ENCODE measurements at regions not wholly inside any gene's neighbourhood (a gene's known extent, or its start where the extent isn't known, plus 50 kb on each side); places are given as distances from the start of the nearest gene placed in this dataset.

- H3K27me3 ChIP-seq (ENCODE audit: control insufficient read depth, insufficient read depth, low read length, poor library complexity, severe bottlenecking), result no peaks in the 10 kb centered on the region
- no peaks in the 10 kb centered on the region for H3K36me3 ChIP-seq (ENCODE audit: control insufficient read depth, insufficient read depth, low read length)
- peaks cover 2% of the 10 kb centered on the region for H3K9me3 ChIP-seq (ENCODE audit: control insufficient read depth, low read length)
- H3K4me3 ChIP-seq (ENCODE audit: insufficient read depth, low read depth, low read length), result no peak overlapping the region
- no peak overlapping the region for H3K27ac ChIP-seq (ENCODE audit: insufficient read depth, low read depth, low read length, poor library complexity, severe bottlenecking)
- 87 to 92% methylated on average over 2 to 3 of the region's 3 CpGs for WGBS, 2 experiments
- H3K4me1 ChIP-seq (ENCODE audit: control insufficient read depth, insufficient read depth, low read length), result peaks cover 11% of the 10 kb centered on the region
These were observed 784.5 kb upstream of the NEGR1 start for GRCh38 chr1:73066866-73067265.

GRCh38 chr1:73065339-73066041 lies 783.2 kb upstream of the NEGR1 start:
- peaks cover 11% of the 10 kb centered on the region for H3K4me1 ChIP-seq (ENCODE audit: control insufficient read depth, insufficient read depth, low read length)
- H3K27me3 ChIP-seq (ENCODE audit: control insufficient read depth, insufficient read depth, low read length, poor library complexity, severe bottlenecking), result no peaks in the 10 kb centered on the region
- H3K9me3 ChIP-seq (ENCODE audit: control insufficient read depth, low read length), result peaks cover 2% of the 10 kb centered on the region
- WGBS, 2 experiments, result 22 to 32% methylated on average over 8 to 9 of the region's 9 CpGs
- H3K36me3 ChIP-seq (ENCODE audit: control insufficient read depth, insufficient read depth, low read length), result no peaks in the 10 kb centered on the region
- H3K27ac ChIP-seq (ENCODE audit: insufficient read depth, low read depth, low read length, poor library complexity, severe bottlenecking), result peak overlapping the region; percentile 76
- no peak overlapping the region for H3K4me3 ChIP-seq (ENCODE audit: insufficient read depth, low read depth, low read length)

- H3K9me3 ChIP-seq (ENCODE audit: control insufficient read depth, low read length), result no peaks in the 10 kb centered on the region
- no peak overlapping the region for H3K4me3 ChIP-seq (ENCODE audit: insufficient read depth, low read depth, low read length)
- H3K27ac ChIP-seq (ENCODE audit: insufficient read depth, low read depth, low read length, poor library complexity, severe bottlenecking), result no peak overlapping the region
- H3K4me1 ChIP-seq (ENCODE audit: control insufficient read depth, insufficient read depth, low read length), result no peaks in the 10 kb centered on the region
- H3K27me3 ChIP-seq (ENCODE audit: control insufficient read depth, insufficient read depth, low read length, poor library complexity, severe bottlenecking), result no peaks in the 10 kb centered on the region
- WGBS, 2 experiments, result 86 to 100% methylated on average over 1 of the region's 1 CpG
- no peaks in the 10 kb centered on the region for H3K36me3 ChIP-seq (ENCODE audit: control insufficient read depth, insufficient read depth, low read length)
These were observed 774.5 kb upstream of the NEGR1 start for GRCh38 chr1:73056826-73057225.

- 96 to 98% methylated on average over 4 of the region's 4 CpGs for WGBS, 2 experiments
- Histone ChIP-seq H3K27ac (ENCODE audit: insufficient read depth, low read depth, low read length, poor library complexity, severe bottlenecking) (no peak overlapping the region), H3K36me3 (ENCODE audit: control insufficient read depth, insufficient read depth, low read length) (no peaks in the 10 kb centered on the region), H3K4me3 (ENCODE audit: insufficient read depth, low read depth, low read length) (no peak overlapping the region), H3K4me1 (ENCODE audit: control insufficient read depth, insufficient read depth, low read length) (no peaks in the 10 kb centered on the region), H3K9me3 (ENCODE audit: control insufficient read depth, low read length) (no peaks in the 10 kb centered on the region), H3K27me3 (ENCODE audit: control insufficient read depth, insufficient read depth, low read length, poor library complexity, severe bottlenecking) (no peaks in the 10 kb centered on the region)
These were observed 762.1 kb upstream of the NEGR1 start for GRCh38 chr1:73044241-73045036.

- Histone ChIP-seq H3K4me3 (ENCODE audit: insufficient read depth, low read depth, low read length) (no peak overlapping the region), H3K9me3 (ENCODE audit: control insufficient read depth, low read length) (no peaks in the 10 kb centered on the region), H3K27ac (ENCODE audit: insufficient read depth, low read depth, low read length, poor library complexity, severe bottlenecking) (no peak overlapping the region), H3K36me3 (ENCODE audit: control insufficient read depth, insufficient read depth, low read length) (no peaks in the 10 kb centered on the region), H3K4me1 (ENCODE audit: control insufficient read depth, insufficient read depth, low read length) (no peaks in the 10 kb centered on the region), H3K27me3 (ENCODE audit: control insufficient read depth, insufficient read depth, low read length, poor library complexity, severe bottlenecking) (no peaks in the 10 kb centered on the region)
- 100% methylated on average over 1 of the region's 1 CpG; no CpG with 5 or more reads in 1 of the 2 experiments for WGBS, 2 experiments
These were observed 760.1 kb upstream of the NEGR1 start for GRCh38 chr1:73042403-73042802.

- H3K27me3 ChIP-seq (ENCODE audit: control insufficient read depth, insufficient read depth, low read length, poor library complexity, severe bottlenecking), result no peaks in the 10 kb centered on the region
- no peaks in the 10 kb centered on the region for H3K4me1 ChIP-seq (ENCODE audit: control insufficient read depth, insufficient read depth, low read length)
- H3K4me3 ChIP-seq (ENCODE audit: insufficient read depth, low read depth, low read length), result no peak overlapping the region
- 100% methylated on average over 1 of the region's 1 CpG; no CpG with 5 or more reads in 1 of the 2 experiments for WGBS, 2 experiments
- no peaks in the 10 kb centered on the region for H3K9me3 ChIP-seq (ENCODE audit: control insufficient read depth, low read length)
- no peaks in the 10 kb centered on the region for H3K36me3 ChIP-seq (ENCODE audit: control insufficient read depth, insufficient read depth, low read length)
- H3K27ac ChIP-seq (ENCODE audit: insufficient read depth, low read depth, low read length, poor library complexity, severe bottlenecking), result no peak overlapping the region
These were observed 758.5 kb upstream of the NEGR1 start for GRCh38 chr1:73040811-73041210.

GRCh38 chr1:73034271-73034670 lies 751.9 kb upstream of the NEGR1 start:
- 62 to 78% methylated on average over 3 to 4 of the region's 4 CpGs for WGBS, 2 experiments
- Histone ChIP-seq H3K27ac (ENCODE audit: insufficient read depth, low read depth, low read length, poor library complexity, severe bottlenecking) (no peak overlapping the region), H3K36me3 (ENCODE audit: control insufficient read depth, insufficient read depth, low read length) (no peaks in the 10 kb centered on the region), H3K4me1 (ENCODE audit: control insufficient read depth, insufficient read depth, low read length) (peaks cover 13% of the 10 kb centered on the region), H3K9me3 (ENCODE audit: control insufficient read depth, low read length) (no peaks in the 10 kb centered on the region), H3K4me3 (ENCODE audit: insufficient read depth, low read depth, low read length) (no peak overlapping the region), H3K27me3 (ENCODE audit: control insufficient read depth, insufficient read depth, low read length, poor library complexity, severe bottlenecking) (no peaks in the 10 kb centered on the region)

GRCh38 chr1:73033640-73034039 lies 751.3 kb upstream of the NEGR1 start:
- no peaks in the 10 kb centered on the region for H3K9me3 ChIP-seq (ENCODE audit: control insufficient read depth, low read length)
- H3K4me3 ChIP-seq (ENCODE audit: insufficient read depth, low read depth, low read length), result no peak overlapping the region
- no peaks in the 10 kb centered on the region for H3K27me3 ChIP-seq (ENCODE audit: control insufficient read depth, insufficient read depth, low read length, poor library complexity, severe bottlenecking)
- peaks cover 13% of the 10 kb centered on the region for H3K4me1 ChIP-seq (ENCODE audit: control insufficient read depth, insufficient read depth, low read length)
- 17 to 21% methylated on average over 3 of the region's 3 CpGs for WGBS, 2 experiments
- no peak overlapping the region for H3K27ac ChIP-seq (ENCODE audit: insufficient read depth, low read depth, low read length, poor library complexity, severe bottlenecking)
- no peaks in the 10 kb centered on the region for H3K36me3 ChIP-seq (ENCODE audit: control insufficient read depth, insufficient read depth, low read length)

- Histone ChIP-seq H3K4me1 (ENCODE audit: control insufficient read depth, insufficient read depth, low read length) (peaks cover 13% of the 10 kb centered on the region), H3K27me3 (ENCODE audit: control insufficient read depth, insufficient read depth, low read length, poor library complexity, severe bottlenecking) (no peaks in the 10 kb centered on the region), H3K4me3 (ENCODE audit: insufficient read depth, low read depth, low read length) (no peak overlapping the region), H3K9me3 (ENCODE audit: control insufficient read depth, low read length) (no peaks in the 10 kb centered on the region), H3K36me3 (ENCODE audit: control insufficient read depth, insufficient read depth, low read length) (no peaks in the 10 kb centered on the region), H3K27ac (ENCODE audit: insufficient read depth, low read depth, low read length, poor library complexity, severe bottlenecking) (no peak overlapping the region)
- 100% methylated on average over 1 to 2 of the region's 2 CpGs for WGBS, 2 experiments
These were observed 747.2 kb upstream of the NEGR1 start for GRCh38 chr1:73029571-73029970.

- H3K9me3 ChIP-seq (ENCODE audit: control insufficient read depth, low read length), result no peaks in the 10 kb centered on the region
- H3K4me1 ChIP-seq (ENCODE audit: control insufficient read depth, insufficient read depth, low read length), result no peaks in the 10 kb centered on the region
- H3K27ac ChIP-seq (ENCODE audit: insufficient read depth, low read depth, low read length, poor library complexity, severe bottlenecking), result no peak overlapping the region
- no peak overlapping the region for H3K4me3 ChIP-seq (ENCODE audit: insufficient read depth, low read depth, low read length)
- 67 to 68% methylated on average over 3 to 4 of the region's 4 CpGs for WGBS, 2 experiments
- H3K36me3 ChIP-seq (ENCODE audit: control insufficient read depth, insufficient read depth, low read length), result no peaks in the 10 kb centered on the region
- no peaks in the 10 kb centered on the region for H3K27me3 ChIP-seq (ENCODE audit: control insufficient read depth, insufficient read depth, low read length, poor library complexity, severe bottlenecking)
These were observed 743.8 kb upstream of the NEGR1 start for GRCh38 chr1:73026114-73026513.

All from ectodermal cell (in vitro differentiated cells).